ENCODE measurements at regions not wholly inside any gene's neighbourhood (a gene's known extent, or its start where the extent isn't known, plus 50 kb on each side); places are given as distances from the start of the nearest gene placed in this dataset.

DNA sequence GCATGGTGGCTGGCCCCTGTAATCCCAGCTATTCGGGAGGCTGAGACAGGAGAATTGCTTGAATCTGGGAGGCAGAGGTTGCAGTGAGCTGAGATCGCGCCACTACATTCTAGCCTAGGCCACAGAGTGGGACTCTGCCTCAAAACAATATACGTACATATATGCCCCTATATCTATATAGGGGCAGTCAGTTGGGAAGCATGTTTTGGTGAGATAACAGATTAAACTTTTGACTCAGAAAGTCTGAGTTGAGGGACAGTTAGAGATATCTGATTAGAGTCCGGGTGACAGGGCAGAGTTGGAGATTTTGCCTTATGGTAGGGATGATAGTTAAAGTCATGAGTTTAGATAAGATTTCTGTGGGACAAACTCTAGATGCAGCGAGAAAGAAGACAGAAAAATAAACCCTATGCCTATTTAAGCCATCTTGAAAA lies 71.8 kb upstream of the ALDH1A1 start:
- Histone ChIP-seq H3K4me3 (replicated peaks; ENCODE audit: insufficient read depth, low read length) (no peak overlapping the region), H3K27me3 (ENCODE audit: insufficient read depth, poor library complexity, severe bottlenecking) (peaks cover 6% of the 10 kb centered on the region), H3K27ac (replicated peaks) (no peak overlapping the region)
- TF ChIP-seq POLR2AphosphoS5 (IDR thresholded peaks at IDR 0.05; ENCODE audit: low read depth) (no peak), GABPA (IDR thresholded peaks at IDR 0.05; ENCODE audit: low read depth) (no peak), SPI1 (IDR thresholded peaks at IDR 0.05; ENCODE audit: borderline replicate concordance, low read depth) (no peak)
- TF ChIP-seq, protein P1, sequence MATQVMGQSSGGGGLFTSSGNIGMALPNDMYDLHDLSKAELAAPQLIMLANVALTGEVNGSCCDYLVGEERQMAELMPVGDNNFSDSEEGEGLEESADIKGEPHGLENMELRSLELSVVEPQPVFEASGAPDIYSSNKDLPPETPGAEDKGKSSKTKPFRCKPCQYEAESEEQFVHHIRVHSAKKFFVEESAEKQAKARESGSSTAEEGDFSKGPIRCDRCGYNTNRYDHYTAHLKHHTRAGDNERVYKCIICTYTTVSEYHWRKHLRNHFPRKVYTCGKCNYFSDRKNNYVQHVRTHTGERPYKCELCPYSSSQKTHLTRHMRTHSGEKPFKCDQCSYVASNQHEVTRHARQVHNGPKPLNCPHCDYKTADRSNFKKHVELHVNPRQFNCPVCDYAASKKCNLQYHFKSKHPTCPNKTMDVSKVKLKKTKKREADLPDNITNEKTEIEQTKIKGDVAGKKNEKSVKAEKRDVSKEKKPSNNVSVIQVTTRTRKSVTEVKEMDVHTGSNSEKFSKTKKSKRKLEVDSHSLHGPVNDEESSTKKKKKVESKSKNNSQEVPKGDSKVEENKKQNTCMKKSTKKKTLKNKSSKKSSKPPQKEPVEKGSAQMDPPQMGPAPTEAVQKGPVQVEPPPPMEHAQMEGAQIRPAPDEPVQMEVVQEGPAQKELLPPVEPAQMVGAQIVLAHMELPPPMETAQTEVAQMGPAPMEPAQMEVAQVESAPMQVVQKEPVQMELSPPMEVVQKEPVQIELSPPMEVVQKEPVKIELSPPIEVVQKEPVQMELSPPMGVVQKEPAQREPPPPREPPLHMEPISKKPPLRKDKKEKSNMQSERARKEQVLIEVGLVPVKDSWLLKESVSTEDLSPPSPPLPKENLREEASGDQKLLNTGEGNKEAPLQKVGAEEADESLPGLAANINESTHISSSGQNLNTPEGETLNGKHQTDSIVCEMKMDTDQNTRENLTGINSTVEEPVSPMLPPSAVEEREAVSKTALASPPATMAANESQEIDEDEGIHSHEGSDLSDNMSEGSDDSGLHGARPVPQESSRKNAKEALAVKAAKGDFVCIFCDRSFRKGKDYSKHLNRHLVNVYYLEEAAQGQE (IDR thresholded peaks at IDR 0.05; ENCODE audit: insufficient replicate concordance, low read depth): no peak
- TF ChIP-seq, protein P2, sequence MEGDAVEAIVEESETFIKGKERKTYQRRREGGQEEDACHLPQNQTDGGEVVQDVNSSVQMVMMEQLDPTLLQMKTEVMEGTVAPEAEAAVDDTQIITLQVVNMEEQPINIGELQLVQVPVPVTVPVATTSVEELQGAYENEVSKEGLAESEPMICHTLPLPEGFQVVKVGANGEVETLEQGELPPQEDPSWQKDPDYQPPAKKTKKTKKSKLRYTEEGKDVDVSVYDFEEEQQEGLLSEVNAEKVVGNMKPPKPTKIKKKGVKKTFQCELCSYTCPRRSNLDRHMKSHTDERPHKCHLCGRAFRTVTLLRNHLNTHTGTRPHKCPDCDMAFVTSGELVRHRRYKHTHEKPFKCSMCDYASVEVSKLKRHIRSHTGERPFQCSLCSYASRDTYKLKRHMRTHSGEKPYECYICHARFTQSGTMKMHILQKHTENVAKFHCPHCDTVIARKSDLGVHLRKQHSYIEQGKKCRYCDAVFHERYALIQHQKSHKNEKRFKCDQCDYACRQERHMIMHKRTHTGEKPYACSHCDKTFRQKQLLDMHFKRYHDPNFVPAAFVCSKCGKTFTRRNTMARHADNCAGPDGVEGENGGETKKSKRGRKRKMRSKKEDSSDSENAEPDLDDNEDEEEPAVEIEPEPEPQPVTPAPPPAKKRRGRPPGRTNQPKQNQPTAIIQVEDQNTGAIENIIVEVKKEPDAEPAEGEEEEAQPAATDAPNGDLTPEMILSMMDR (IDR thresholded peaks at IDR 0.05; ENCODE audit: insufficient read depth, low read length): no peak
- DNase-seq (ENCODE audit: low read depth in 1 of 2, low spot score in 1 of 2): no peak

DNA sequence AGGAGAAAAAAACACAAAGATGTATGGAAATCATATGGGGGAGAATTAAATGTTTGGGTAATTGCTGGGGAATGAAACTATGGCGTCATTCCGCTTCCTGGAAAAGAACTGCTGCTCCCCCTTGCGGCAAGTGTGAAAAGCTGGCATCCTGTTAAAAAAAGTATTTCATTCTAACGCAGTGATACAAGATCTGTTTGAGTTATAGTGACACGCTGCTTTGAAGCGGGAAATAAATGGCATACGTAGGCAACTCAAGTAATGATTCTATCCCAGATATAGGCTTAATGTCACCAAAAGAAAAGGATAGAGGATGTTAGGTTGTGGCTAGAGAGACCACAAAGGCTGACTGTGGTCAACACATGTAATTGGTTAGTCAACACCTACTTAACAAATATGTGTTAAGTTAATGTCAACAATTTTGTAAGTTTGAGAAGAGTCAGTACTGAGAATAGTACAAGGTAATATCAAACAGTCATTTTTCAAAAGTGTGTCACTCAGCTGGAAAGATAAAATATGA lies 70.2 kb upstream of the ALDH1A1 start:
- TF ChIP-seq, protein P2 (IDR thresholded peaks at IDR 0.05; ENCODE audit: insufficient read depth, low read length): peak; percentile 71
- TF ChIP-seq, protein P1 (IDR thresholded peaks at IDR 0.05; ENCODE audit: insufficient replicate concordance, low read depth): no peak
- no peak overlapping the region for H3K27ac ChIP-seq (replicated peaks)
- H3K4me3 ChIP-seq (replicated peaks; ENCODE audit: insufficient read depth, low read length): no peak overlapping the region
- DNase-seq (ENCODE audit: low read depth in 1 of 2, low spot score in 1 of 2): peak; percentile 13 to 41
- peaks cover 6% of the 10 kb centered on the region for H3K27me3 ChIP-seq (ENCODE audit: insufficient read depth, poor library complexity, severe bottlenecking)

DNA sequence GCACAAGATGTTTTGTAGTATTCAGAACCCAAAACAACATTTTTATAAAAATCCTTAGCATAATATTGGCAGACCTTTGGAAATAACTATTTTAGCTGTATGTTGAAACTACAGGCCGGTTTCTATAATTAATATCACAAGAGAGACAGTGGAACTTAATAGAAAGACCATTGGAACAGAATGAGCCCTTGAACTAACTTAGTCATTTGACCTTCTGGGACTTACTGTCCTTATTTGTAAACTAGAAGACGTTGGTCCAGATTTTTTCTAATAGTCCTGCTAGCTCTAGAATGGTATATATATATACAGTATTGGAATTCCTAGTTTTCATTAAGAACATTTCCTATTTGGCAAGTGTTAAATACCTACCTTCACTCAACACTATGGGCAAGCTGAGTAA lies 69.5 kb upstream of the ALDH1A1 start:
- Histone ChIP-seq H3K4me3 (replicated peaks; ENCODE audit: insufficient read depth, low read length) (no peak overlapping the region), H3K27ac (replicated peaks) (no peak overlapping the region), H3K27me3 (ENCODE audit: insufficient read depth, poor library complexity, severe bottlenecking) (peaks cover 6% of the 10 kb centered on the region)
- TF ChIP-seq GABPA (IDR thresholded peaks at IDR 0.05; ENCODE audit: low read depth) (no peak), SPI1 (IDR thresholded peaks at IDR 0.05; ENCODE audit: borderline replicate concordance, low read depth) (no peak), POLR2AphosphoS5 (IDR thresholded peaks at IDR 0.05; ENCODE audit: low read depth) (no peak)
- TF ChIP-seq, protein P2 (IDR thresholded peaks at IDR 0.05; ENCODE audit: insufficient read depth, low read length): no peak
- TF ChIP-seq, protein P1 (IDR thresholded peaks at IDR 0.05; ENCODE audit: insufficient replicate concordance, low read depth): no peak
- DNase-seq (ENCODE audit: low read depth in 1 of 2, low spot score in 1 of 2): no peak

All from HL-60 (cell line).